PC-9 (cell line): ENCODE measurements at regions not wholly inside any gene's neighbourhood (a gene's known extent, or its start where the extent isn't known, plus 50 kb on each side); places are given as distances from the start of the nearest gene placed in this dataset.

Experiments used
- BruUV-seq: library from RNA; stranded (reverse); fragments of 400-500 nt; replicated peaks from 2 replicates; lab custom pipeline; 2021; lab: Mats Ljungman, UMichigan
- CTCF ChIA-PET: fragments of 300-600 bp; sonication (Branson Sonifier 250); formaldehyde crosslinking; loops from one replicate; lab custom pipeline; 2022; ENCODE audit warnings: antibody characterized with exemption; lab: Charles Lee
- POLR2A ChIA-PET: fragments of 300-600 bp; sonication (Branson Sonifier 250); formaldehyde crosslinking; loops from one replicate; lab custom pipeline; 2022; ENCODE audit warnings: antibody characterized with exemption; ENCODE audit not compliant: unreplicated experiment; lab: Charles Lee
- DNase-seq, 2 experiments: peaks; one replicate each; pipeline versions ENCODE4 v3.0.0 to v3.0.0-alpha.2; 2015 to 2022; ENCODE audit warnings: mixed read lengths in 1 of 2
- H2AFZ ChIP-seq: fragments of 200-600 bp; sonication (generic); 2 replicates; pipeline ENCODE4 v1.8.1; 2017; ENCODE audit warnings: antibody characterized with exemption
- H3F3A ChIP-seq: fragments of 200-600 bp; sonication (generic); 2 replicates; pipeline ENCODE4 v1.8.1; 2017; ENCODE audit warnings: antibody characterized with exemption, mild to moderate bottlenecking, low read depth; ENCODE audit not compliant: insufficient read depth
- H3K27ac ChIP-seq: fragments of 200-600 bp; sonication (generic); 2 replicates; pipeline ENCODE4 v1.6.1; 2016; ENCODE audit warnings: mixed run types
- H3K27me3 ChIP-seq: fragments of 200-600 bp; sonication (generic); 2 replicates; pipeline ENCODE4 v1.6.1; 2016; ENCODE audit warnings: low read depth, mixed run types; ENCODE audit not compliant: insufficient read depth
- H3K36me3 ChIP-seq: fragments of 200-600 bp; sonication (generic); 2 replicates; pipeline ENCODE4 v1.6.1; 2016; ENCODE audit warnings: low read depth, mixed run types
- H3K4me1 ChIP-seq: fragments of 200-600 bp; sonication (generic); replicated peaks from 2 replicates; pipeline ENCODE4 v1.6.1; 2016; ENCODE audit warnings: mixed run types; ENCODE audit not compliant: insufficient read depth
- H3K4me2 ChIP-seq: fragments of 200-600 bp; sonication (generic); 2 replicates; pipeline ENCODE4 v1.6.1; 2017; ENCODE audit warnings: mixed run types
- H3K4me3 ChIP-seq: fragments of 200-600 bp; sonication (generic); 2 replicates; pipeline ENCODE4 v1.6.1; 2016; ENCODE audit warnings: mixed run types
- H3K79me2 ChIP-seq: fragments of 200-600 bp; sonication (generic); 2 replicates; pipeline ENCODE4 v1.6.1; 2017; ENCODE audit warnings: low read depth, mixed run types
- H3K9me2 ChIP-seq: fragments of 200-600 bp; sonication (generic); 2 replicates; pipeline ENCODE4 v1.8.1; 2017; ENCODE audit warnings: mild to moderate bottlenecking; ENCODE audit not compliant: insufficient read depth
- H3K9me3 ChIP-seq: fragments of 200-600 bp; sonication (generic); 2 replicates; pipeline ENCODE4 v1.8.1; 2016; ENCODE audit warnings: low read depth; ENCODE audit not compliant: insufficient read depth
- H4K20me1 ChIP-seq: fragments of 200-600 bp; sonication (generic); 2 replicates; pipeline ENCODE4 v1.8.1; 2017; ENCODE audit not compliant: insufficient read depth
- EZH2 ChIP-seq: fragments of 200-600 bp; sonication (generic); IDR thresholded peaks from 2 replicates; pipeline ENCODE4 v1.8.0; 2017; ENCODE audit warnings: antibody characterized with exemption, low read depth
- intact Hi-C: fragments of 100-400 bp; cut with micrococcal nuclease; formaldehyde crosslinking; loops from one replicate; pipeline ENCODE4 v1.10.0; 2022; ENCODE audit not compliant: unreplicated experiment
- TF ChIP-seq, protein P1 (sequence below): fragments of 200-600 bp; sonication (generic); conservative IDR thresholded peaks from 2 replicates; pipeline ENCODE4 v1.6.1; 2017; ENCODE audit warnings: mixed run types, antibody characterized with exemption, mild to moderate bottlenecking, moderate library complexity

DNA sequence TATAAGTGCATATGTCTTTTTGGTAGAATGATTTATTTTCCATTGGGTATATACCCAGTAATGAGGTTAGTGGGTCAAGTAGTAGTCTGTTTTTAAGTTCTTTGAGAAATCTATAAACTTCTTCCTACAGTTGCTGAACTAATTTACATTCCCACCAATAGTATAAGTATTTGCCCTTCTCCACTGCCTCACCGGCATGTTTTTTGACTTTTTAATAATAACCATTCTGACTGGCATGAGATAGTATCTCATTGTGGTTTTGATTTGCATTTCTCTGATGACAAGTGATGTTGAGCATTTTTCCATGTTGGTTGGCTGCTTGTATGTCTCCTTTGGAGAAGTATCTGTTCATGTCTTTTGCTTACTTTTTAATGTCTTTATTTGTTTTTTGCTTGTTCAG, 94.1 kb upstream of the TP63 start:
- Histone ChIP-seq H3K27me3 (no peaks in the 10 kb centered on the region), H3K79me2 (no peaks in the 10 kb centered on the region), H3F3A (no peaks in the 10 kb centered on the region), H3K36me3 (no peaks in the 10 kb centered on the region), H3K4me1 (no peaks in the 10 kb centered on the region), H2AFZ (no peak overlapping the region), H3K9me3 (peaks cover 35% of the 10 kb centered on the region), H3K4me3 (no peak overlapping the region), H3K4me2 (no peak overlapping the region), H3K9me2 (no peaks in the 10 kb centered on the region), H3K27ac (no peak overlapping the region), H4K20me1 (no peaks in the 10 kb centered on the region)
- ChIA-PET POLR2A (no interaction called here), CTCF (no interaction called here)
- no peak for DNase-seq
- no TSS peak for BruUV-seq
- intact Hi-C loops, result no loop called here
- TF ChIP-seq, protein P1, sequence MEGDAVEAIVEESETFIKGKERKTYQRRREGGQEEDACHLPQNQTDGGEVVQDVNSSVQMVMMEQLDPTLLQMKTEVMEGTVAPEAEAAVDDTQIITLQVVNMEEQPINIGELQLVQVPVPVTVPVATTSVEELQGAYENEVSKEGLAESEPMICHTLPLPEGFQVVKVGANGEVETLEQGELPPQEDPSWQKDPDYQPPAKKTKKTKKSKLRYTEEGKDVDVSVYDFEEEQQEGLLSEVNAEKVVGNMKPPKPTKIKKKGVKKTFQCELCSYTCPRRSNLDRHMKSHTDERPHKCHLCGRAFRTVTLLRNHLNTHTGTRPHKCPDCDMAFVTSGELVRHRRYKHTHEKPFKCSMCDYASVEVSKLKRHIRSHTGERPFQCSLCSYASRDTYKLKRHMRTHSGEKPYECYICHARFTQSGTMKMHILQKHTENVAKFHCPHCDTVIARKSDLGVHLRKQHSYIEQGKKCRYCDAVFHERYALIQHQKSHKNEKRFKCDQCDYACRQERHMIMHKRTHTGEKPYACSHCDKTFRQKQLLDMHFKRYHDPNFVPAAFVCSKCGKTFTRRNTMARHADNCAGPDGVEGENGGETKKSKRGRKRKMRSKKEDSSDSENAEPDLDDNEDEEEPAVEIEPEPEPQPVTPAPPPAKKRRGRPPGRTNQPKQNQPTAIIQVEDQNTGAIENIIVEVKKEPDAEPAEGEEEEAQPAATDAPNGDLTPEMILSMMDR, result no peak
- no peak for TF ChIP-seq EZH2

DNA sequence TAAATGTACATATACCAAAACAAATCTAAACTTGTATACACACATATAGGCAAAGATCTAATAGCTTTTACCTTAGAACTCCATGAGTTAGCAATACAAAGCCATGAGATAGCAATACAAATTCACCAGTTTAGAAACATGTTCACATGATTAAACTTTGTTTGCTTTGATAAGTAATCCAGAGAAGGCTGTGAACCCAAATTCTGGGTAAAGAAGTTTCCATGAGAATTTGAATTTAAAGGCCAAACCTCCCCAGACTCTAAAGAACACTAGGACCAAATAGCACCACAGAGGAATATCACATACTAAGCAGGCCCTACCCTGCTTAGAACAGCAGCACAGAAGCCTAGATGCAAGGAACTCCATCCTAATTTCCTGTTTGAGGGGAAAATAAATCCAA, 83.7 kb upstream of the TP63 start:
- H2AFZ ChIP-seq, result no peak overlapping the region
- TF ChIP-seq, protein P1, result no peak
- TF ChIP-seq EZH2, result no peak
- H3K4me2 ChIP-seq, result no peak overlapping the region
- H3K36me3 ChIP-seq, result 0 out of 2 replicates have a peak, but pooled peaks cover 6% of the 10 kb centered on the region
- H3K4me1 ChIP-seq, result no peaks in the 10 kb centered on the region
- H3K27ac ChIP-seq, result no peak overlapping the region
- H3K9me2 ChIP-seq, result no peaks in the 10 kb centered on the region
- H3K9me3 ChIP-seq, result peaks cover 51% of the 10 kb centered on the region
- no peaks in the 10 kb centered on the region for H3K79me2 ChIP-seq
- no peak overlapping the region for H3K4me3 ChIP-seq
- H3K27me3 ChIP-seq, result no peaks in the 10 kb centered on the region
- intact Hi-C loops, result no loop called here
- CTCF ChIA-PET, result interaction anchor here (0.6 kb wide), 1 partner anchor 1050 kb away, joined by 3 read pairs; no protein-coding TSS in a partner anchor
- H3F3A ChIP-seq, result 0 out of 2 replicates have a peak, but pooled peaks cover 5% of the 10 kb centered on the region
- no peaks in the 10 kb centered on the region for H4K20me1 ChIP-seq
- POLR2A ChIA-PET, result no interaction called here
- BruUV-seq, result no TSS peak
- no peak for DNase-seq

DNA sequence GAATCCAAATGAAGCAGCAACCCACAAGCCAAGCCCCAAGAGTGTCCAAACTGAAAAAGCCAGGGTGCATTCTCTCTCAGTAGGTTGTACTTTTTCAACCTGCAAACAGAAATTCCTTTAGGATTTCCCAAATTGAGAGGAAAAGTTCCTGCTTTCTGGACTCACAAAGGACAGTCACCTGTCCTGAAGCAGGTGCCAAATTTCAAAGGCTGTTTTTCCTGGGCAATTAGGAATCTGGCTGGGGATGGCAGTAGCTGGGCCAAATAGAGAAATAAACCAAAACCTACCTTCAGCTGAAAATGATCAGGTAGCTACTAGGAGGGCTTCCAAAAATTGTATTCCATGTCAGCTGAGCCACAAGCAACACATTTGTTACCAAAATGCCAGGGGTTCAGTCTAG, 83.1 kb upstream of the TP63 start:
- H3K36me3 ChIP-seq, result 0 out of 2 replicates have a peak, but pooled peaks cover 6% of the 10 kb centered on the region
- H3F3A ChIP-seq, result 0 out of 2 replicates have a peak, but pooled peaks cover 5% of the 10 kb centered on the region
- no peak overlapping the region for H3K4me3 ChIP-seq
- H3K79me2 ChIP-seq, result no peaks in the 10 kb centered on the region
- intact Hi-C loops, result no loop called here
- H3K27ac ChIP-seq, result no peak overlapping the region
- H3K4me2 ChIP-seq, result no peak overlapping the region
- TF ChIP-seq, protein P1, result no peak
- TF ChIP-seq EZH2, result no peak
- H2AFZ ChIP-seq, result no peak overlapping the region
- POLR2A ChIA-PET, result no interaction called here
- H3K9me3 ChIP-seq, result peaks cover 51% of the 10 kb centered on the region
- BruUV-seq, result no TSS peak
- CTCF ChIA-PET, result interaction anchor here (0.6 kb wide), 1 partner anchor 1051 kb away, joined by 3 read pairs; no protein-coding TSS in a partner anchor
- no peaks in the 10 kb centered on the region for H4K20me1 ChIP-seq
- H3K9me2 ChIP-seq, result no peaks in the 10 kb centered on the region
- DNase-seq, result no peak
- no peaks in the 10 kb centered on the region for H3K4me1 ChIP-seq
- no peaks in the 10 kb centered on the region for H3K27me3 ChIP-seq
